ENCODE measurements at regions not wholly inside any gene's neighbourhood (a gene's known extent, or its start where the extent isn't known, plus 50 kb on each side); places are given as distances from the start of the nearest gene placed in this dataset.

DNA sequence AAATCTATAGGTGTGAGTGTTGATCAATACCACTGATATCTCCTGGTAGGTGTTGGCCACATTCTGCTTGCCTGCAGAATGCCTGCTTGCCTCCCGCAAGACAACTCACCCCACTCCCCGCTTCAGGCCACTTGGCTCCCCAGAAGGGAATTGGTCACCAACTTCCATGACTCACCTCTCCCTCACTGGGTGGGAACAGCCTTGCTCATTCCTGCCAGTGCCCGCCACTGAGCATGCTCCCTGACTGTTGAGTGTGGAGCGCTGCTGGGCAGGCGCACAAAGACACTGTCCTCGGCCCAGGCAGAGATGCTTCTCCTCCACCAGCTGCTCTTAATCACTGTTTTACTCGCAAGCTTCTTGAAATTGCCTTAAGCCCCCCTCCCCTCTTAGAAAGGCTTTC, 57.3 kb upstream of the PPP2R3A start:
- DNase-seq (peak in 1 of 2 donors; percentile 24), ATAC-seq (ENCODE audit: low FRiP score in 2 of 2) (peak in 1 of 2 donors; percentile 61)
- H3K27me3 ChIP-seq: no peaks in the 10 kb centered on the region

GRCh38 chr3:135908737-135909136, 56.8 kb upstream of the PPP2R3A start:
- H3K9me3 ChIP-seq: no peaks in the 10 kb centered on the region
- no peak for TF ChIP-seq POLR2A (IDR thresholded peaks at IDR 0.05)
- TF ChIP-seq, protein P1, sequence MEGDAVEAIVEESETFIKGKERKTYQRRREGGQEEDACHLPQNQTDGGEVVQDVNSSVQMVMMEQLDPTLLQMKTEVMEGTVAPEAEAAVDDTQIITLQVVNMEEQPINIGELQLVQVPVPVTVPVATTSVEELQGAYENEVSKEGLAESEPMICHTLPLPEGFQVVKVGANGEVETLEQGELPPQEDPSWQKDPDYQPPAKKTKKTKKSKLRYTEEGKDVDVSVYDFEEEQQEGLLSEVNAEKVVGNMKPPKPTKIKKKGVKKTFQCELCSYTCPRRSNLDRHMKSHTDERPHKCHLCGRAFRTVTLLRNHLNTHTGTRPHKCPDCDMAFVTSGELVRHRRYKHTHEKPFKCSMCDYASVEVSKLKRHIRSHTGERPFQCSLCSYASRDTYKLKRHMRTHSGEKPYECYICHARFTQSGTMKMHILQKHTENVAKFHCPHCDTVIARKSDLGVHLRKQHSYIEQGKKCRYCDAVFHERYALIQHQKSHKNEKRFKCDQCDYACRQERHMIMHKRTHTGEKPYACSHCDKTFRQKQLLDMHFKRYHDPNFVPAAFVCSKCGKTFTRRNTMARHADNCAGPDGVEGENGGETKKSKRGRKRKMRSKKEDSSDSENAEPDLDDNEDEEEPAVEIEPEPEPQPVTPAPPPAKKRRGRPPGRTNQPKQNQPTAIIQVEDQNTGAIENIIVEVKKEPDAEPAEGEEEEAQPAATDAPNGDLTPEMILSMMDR (IDR thresholded peaks at IDR 0.05): no peak
- no peaks in the 10 kb centered on the region for H3K4me1 ChIP-seq
- H3K27ac ChIP-seq: no peak overlapping the region
- ATAC-seq (ENCODE audit: low FRiP score in 2 of 2): no peak
- WGBS, 2 donors: 100% methylated on average over 1 of the region's 1 CpG
- H3K36me3 ChIP-seq: no peaks in the 10 kb centered on the region
- no peaks in the 10 kb centered on the region for H3K27me3 ChIP-seq
- H3K4me3 ChIP-seq: no peak overlapping the region
- no peak for DNase-seq

More for the DNA sequence above, 57.3 kb upstream of the PPP2R3A start:
- WGBS, 2 donors: 88 to 97% methylated on average over 5 to 7 of the region's 7 CpGs
- TF ChIP-seq, protein P1 (IDR thresholded peaks at IDR 0.05): no peak
- TF ChIP-seq POLR2A (IDR thresholded peaks at IDR 0.05): no peak
- Histone ChIP-seq H3K4me1 (no peaks in the 10 kb centered on the region), H3K27ac (no peak overlapping the region), H3K9me3 (no peaks in the 10 kb centered on the region), H3K36me3 (no peaks in the 10 kb centered on the region), H3K4me3 (no peak overlapping the region)

GRCh38 chr3:135911110-135911509, 54.4 kb upstream of the PPP2R3A start:
- Histone ChIP-seq H3K27ac (no peak overlapping the region), H3K36me3 (no peaks in the 10 kb centered on the region), H3K27me3 (no peaks in the 10 kb centered on the region), H3K4me3 (no peak overlapping the region), H3K4me1 (no peaks in the 10 kb centered on the region), H3K9me3 (no peaks in the 10 kb centered on the region)
- WGBS, 2 donors: 56 to 64% methylated on average over 2 of the region's 2 CpGs
- ATAC-seq (ENCODE audit: low FRiP score in 2 of 2): no peak
- TF ChIP-seq POLR2A (IDR thresholded peaks at IDR 0.05) (no peak), POLR2AphosphoS5 (IDR thresholded peaks at IDR 0.05) (no peak), EP300 (IDR thresholded peaks at IDR 0.05) (no peak)
- TF ChIP-seq, protein P1 (IDR thresholded peaks at IDR 0.05): no peak
- no peak for DNase-seq

- Histone ChIP-seq H3K4me1 (no peaks in the 10 kb centered on the region), H3K27ac (no peak overlapping the region), H3K9me3 (no peaks in the 10 kb centered on the region), H3K4me3 (no peak overlapping the region), H3K36me3 (no peaks in the 10 kb centered on the region), H3K27me3 (no peaks in the 10 kb centered on the region)
- ATAC-seq (ENCODE audit: low FRiP score in 2 of 2): no peak
- 73 to 79% methylated on average over 2 of the region's 2 CpGs for WGBS, 2 donors
- no peak for DNase-seq
- TF ChIP-seq EP300 (IDR thresholded peaks at IDR 0.05): no peak
- TF ChIP-seq, protein P1 (IDR thresholded peaks at IDR 0.05): no peak
- no peak for TF ChIP-seq POLR2A (IDR thresholded peaks at IDR 0.05)
- TF ChIP-seq POLR2AphosphoS5 (IDR thresholded peaks at IDR 0.05): no peak
These were observed 50.3 kb upstream of the PPP2R3A start for GRCh38 chr3:135915206-135915605.
